ENCODE measurements at regions not wholly inside any gene's neighbourhood (a gene's known extent, or its start where the extent isn't known, plus 50 kb on each side); places are given as distances from the start of the nearest gene placed in this dataset.

DNA sequence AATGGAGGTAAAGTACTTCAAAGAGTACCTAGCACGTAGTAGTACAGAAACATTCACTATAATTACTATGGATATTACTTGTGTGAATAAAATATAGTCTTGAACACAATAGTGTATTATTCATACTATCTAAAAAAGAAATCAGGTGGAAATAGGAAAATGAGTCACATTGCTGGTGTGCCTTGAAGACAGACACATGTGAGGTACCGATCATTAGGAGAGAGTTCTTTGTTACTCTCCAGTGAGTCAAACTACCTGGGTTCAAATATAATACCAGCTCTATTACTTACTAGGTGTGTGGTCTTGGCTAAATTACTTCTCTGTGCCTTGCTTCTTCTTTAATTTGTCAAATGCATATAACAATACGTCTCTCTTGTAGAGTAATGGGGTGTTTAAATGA is 50.8 kb upstream of the BEND6 start:
- no peak for TF ChIP-seq CTCF (IDR thresholded peaks at IDR 0.05)
- POLR2A ChIA-PET, result no interaction called here
- intact Hi-C loops (cut with micrococcal nuclease), result loop anchor here (2.0 kb wide), 1 partner anchor 117 kb away; no protein-coding TSS in a partner anchor
- Mint-ChIP-seq H3K36me3 (ENCODE audit: low read depth) (no peaks in the 10 kb centered on the region), H3K27me3 (peaks cover 4% of the 10 kb centered on the region), H3K27ac (no peak overlapping the region), H3K4me3 (no peak overlapping the region), H3K4me1 (ENCODE audit: low read depth) (no peaks in the 10 kb centered on the region), H3K9me3 (no peaks in the 10 kb centered on the region)
- ATAC-seq, result no peak
- DNase-seq, result no peak
- CTCF ChIA-PET, result interaction anchor here (0.7 to 7.0 kb wide), 27 partner anchors 9 to 420 kb away, joined by 3 to 138 read pairs (median 5); partner anchors contain the start of genes BAG2, BEND6 and PRIM2

GRCh38 chr6:56902641-56903464 is 52.1 kb upstream of the BEND6 start:
- H3K36me3 Mint-ChIP-seq (ENCODE audit: low read depth), result no peaks in the 10 kb centered on the region
- no peaks in the 10 kb centered on the region for H3K9me3 Mint-ChIP-seq
- POLR2A ChIA-PET, result interaction anchor here (1.2 kb wide), 1 partner anchor 414 kb away, joined by 3 read pairs; the partner anchor contains the start of gene PRIM2
- CTCF ChIA-PET, result interaction anchor here (0.6 to 7.0 kb wide), 34 partner anchors 10 to 419 kb away, joined by 3 to 138 read pairs (median 4); partner anchors contain the start of genes BEND6, PRIM2 and RAB23
- peak; percentile 62 for TF ChIP-seq CTCF (IDR thresholded peaks at IDR 0.05)
- DNase-seq, result no peak
- no peak overlapping the region for H3K27ac Mint-ChIP-seq
- intact Hi-C loops (cut with micrococcal nuclease), result loop anchor here (2.0 kb wide), 1 partner anchor 414 kb away; the partner anchor contains the start of gene PRIM2
- no peak overlapping the region for H3K4me3 Mint-ChIP-seq
- peaks cover 4% of the 10 kb centered on the region for H3K27me3 Mint-ChIP-seq
- no peaks in the 10 kb centered on the region for H3K4me1 Mint-ChIP-seq (ENCODE audit: low read depth)
- ATAC-seq, result no peak

GRCh38 chr6:56900784-56901183 is 54.1 kb upstream of the BEND6 start:
- ATAC-seq (no peak), DNase-seq (no peak)
- Mint-ChIP-seq H3K4me3 (no peak overlapping the region), H3K27ac (no peak overlapping the region), H3K9me3 (no peaks in the 10 kb centered on the region), H3K36me3 (ENCODE audit: low read depth) (no peaks in the 10 kb centered on the region), H3K4me1 (ENCODE audit: low read depth) (no peaks in the 10 kb centered on the region), H3K27me3 (peaks cover 4% of the 10 kb centered on the region)
- intact Hi-C loops (cut with micrococcal nuclease), result no loop called here
- ChIA-PET CTCF (interaction anchor here (1.2 to 4.8 kb wide), 4 partner anchors 12 to 416 kb away, joined by 3 to 74 read pairs (median 6); partner anchors contain the start of gene BEND6), POLR2A (no interaction called here)
- TF ChIP-seq CTCF (IDR thresholded peaks at IDR 0.05), result no peak

DNA sequence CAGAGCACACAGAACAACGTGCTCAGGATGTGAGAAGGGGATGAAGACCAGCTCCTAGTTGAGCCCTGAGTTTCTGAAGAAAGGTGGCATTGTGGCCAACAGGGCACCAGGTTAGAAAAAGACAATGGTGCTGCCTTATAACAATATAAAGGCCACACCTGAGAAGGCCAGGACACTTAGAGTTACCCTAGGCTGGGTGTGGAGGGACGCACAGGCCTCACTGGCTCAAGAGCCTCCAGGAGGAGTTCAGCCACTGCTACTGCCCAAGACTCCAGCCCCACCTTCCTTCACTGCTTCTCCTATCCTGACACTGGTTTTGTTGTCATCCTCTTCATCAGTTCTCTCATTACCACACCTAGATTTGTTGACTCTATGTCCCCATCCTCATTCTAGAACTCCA is 55.2 kb upstream of the BEND6 start:
- CTCF ChIA-PET, result interaction anchor here (1.5 to 2.1 kb wide), 2 partner anchors 121 to 417 kb away, joined by 6 read pairs; no protein-coding TSS in a partner anchor
- Mint-ChIP-seq H3K27me3 (peaks cover 2% of the 10 kb centered on the region), H3K9me3 (no peaks in the 10 kb centered on the region), H3K4me3 (no peak overlapping the region), H3K27ac (no peak overlapping the region), H3K4me1 (ENCODE audit: low read depth) (no peaks in the 10 kb centered on the region), H3K36me3 (ENCODE audit: low read depth) (no peaks in the 10 kb centered on the region)
- DNase-seq (no peak), ATAC-seq (no peak)
- intact Hi-C loops (cut with micrococcal nuclease), result no loop called here
- POLR2A ChIA-PET, result no interaction called here
- TF ChIP-seq CTCF (IDR thresholded peaks at IDR 0.05), result no peak

GRCh38 chr6:56899311-56899710 is 55.6 kb upstream of the BEND6 start:
- H3K9me3 Mint-ChIP-seq, result no peaks in the 10 kb centered on the region
- H3K27me3 Mint-ChIP-seq, result peaks cover 2% of the 10 kb centered on the region
- no peak for TF ChIP-seq CTCF (IDR thresholded peaks at IDR 0.05)
- no peak for ATAC-seq
- CTCF ChIA-PET, result interaction anchor here (1.5 to 2.1 kb wide), 2 partner anchors 122 to 417 kb away, joined by 6 read pairs; no protein-coding TSS in a partner anchor
- H3K36me3 Mint-ChIP-seq (ENCODE audit: low read depth), result no peaks in the 10 kb centered on the region
- no peaks in the 10 kb centered on the region for H3K4me1 Mint-ChIP-seq (ENCODE audit: low read depth)
- POLR2A ChIA-PET, result no interaction called here
- intact Hi-C loops (cut with micrococcal nuclease), result no loop called here
- no peak overlapping the region for H3K27ac Mint-ChIP-seq
- no peak for DNase-seq
- H3K4me3 Mint-ChIP-seq, result no peak overlapping the region

All from activated CD8-positive, alpha-beta T cell treated with anti-CD3 and anti-CD28 coated beads for 36 hours (primary cell).